ENCODE measurements at regions not wholly inside any gene's neighbourhood (a gene's known extent, or its start where the extent isn't known, plus 50 kb on each side); places are given as distances from the start of the nearest gene placed in this dataset.

DNA sequence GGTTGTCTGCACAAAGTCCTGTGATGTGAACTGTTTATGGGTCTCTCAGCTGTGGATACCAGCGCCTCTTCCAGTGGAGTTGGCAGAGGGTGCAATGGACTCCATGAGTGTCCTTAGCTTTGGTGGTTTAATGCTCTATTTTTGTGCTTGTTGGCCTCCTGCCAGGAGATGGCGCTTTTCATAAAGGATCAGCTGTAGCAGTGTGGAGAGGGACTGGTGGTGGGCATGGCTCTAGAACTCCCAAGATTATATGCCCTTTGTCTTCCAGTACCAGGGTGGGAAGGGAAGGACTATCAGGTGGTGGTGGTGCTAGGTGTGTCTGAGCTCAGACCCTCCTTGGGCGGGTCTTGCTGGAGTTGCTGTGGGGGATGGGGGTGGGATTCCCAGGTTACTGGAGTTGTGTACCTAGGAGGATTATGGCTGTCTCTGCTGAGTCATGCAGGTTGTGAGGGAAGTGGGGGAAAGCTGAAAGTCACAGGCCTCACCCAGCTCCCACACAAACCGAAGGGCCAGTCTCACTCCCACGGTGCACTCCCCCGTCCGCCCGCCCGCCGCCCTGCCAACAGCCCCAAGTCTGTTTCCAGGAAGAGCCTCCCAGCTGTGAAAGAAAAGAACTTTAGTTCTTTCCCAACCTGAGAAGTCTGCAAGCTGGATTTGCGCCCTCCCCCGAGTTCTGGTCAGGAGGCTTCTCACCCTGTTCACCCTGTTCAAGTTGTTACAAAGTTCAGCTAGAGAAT, 108.1 kb downstream of the MARCO start:
- POLR2A ChIA-PET: no interaction called here
- TF ChIP-seq LEF1 (IDR thresholded peaks at IDR 0.05; ENCODE audit: borderline replicate concordance) (no peak), BHLHE40 (IDR thresholded peaks at IDR 0.05; ENCODE audit: borderline replicate concordance) (no peak), SUZ12 (IDR thresholded peaks at IDR 0.05) (no peak), TARDBP (IDR thresholded peaks at IDR 0.05) (no peak), ZNF384 (IDR thresholded peaks at IDR 0.05) (no peak), ELF4 (IDR thresholded peaks at IDR 0.05) (no peak), FOXM1 (IDR thresholded peaks at IDR 0.05; ENCODE audit: borderline replicate concordance) (no peak), FOXK2 (IDR thresholded peaks at IDR 0.05) (no peak), CTBP1 (IDR thresholded peaks at IDR 0.05; ENCODE audit: borderline replicate concordance) (no peak), FOXA1 (IDR thresholded peaks at IDR 0.05) (no peak), ARNT (IDR thresholded peaks at IDR 0.05) (no peak), SP1 (IDR thresholded peaks at IDR 0.05) (no peak), L3MBTL2 (conservative IDR thresholded peaks at IDR 0.05) (no peak), HDGF (IDR thresholded peaks at IDR 0.05; ENCODE audit: borderline replicate concordance) (no peak), NFRKB (IDR thresholded peaks at IDR 0.05) (no peak)
- TF ChIP-seq, protein P1, sequence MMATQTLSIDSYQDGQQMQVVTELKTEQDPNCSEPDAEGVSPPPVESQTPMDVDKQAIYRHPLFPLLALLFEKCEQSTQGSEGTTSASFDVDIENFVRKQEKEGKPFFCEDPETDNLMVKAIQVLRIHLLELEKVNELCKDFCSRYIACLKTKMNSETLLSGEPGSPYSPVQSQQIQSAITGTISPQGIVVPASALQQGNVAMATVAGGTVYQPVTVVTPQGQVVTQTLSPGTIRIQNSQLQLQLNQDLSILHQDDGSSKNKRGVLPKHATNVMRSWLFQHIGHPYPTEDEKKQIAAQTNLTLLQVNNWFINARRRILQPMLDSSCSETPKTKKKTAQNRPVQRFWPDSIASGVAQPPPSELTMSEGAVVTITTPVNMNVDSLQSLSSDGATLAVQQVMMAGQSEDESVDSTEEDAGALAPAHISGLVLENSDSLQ (IDR thresholded peaks at IDR 0.05): no peak
- CTCF ChIA-PET: interaction anchor here (0.6 to 1.6 kb wide), 3 partner anchors 21 to 118 kb away, joined by 3 to 4 read pairs (median 3); no protein-coding TSS in a partner anchor
- DNase-seq (ENCODE audit: extremely low spot score): peak; percentile 4

Measured in HEK293T (cell line).